Frontal cortex (tissue), 3 donors: ENCODE measurements at regions not wholly inside any gene's neighbourhood (a gene's known extent, or its start where the extent isn't known, plus 50 kb on each side); places are given as distances from the start of the nearest gene placed in this dataset.
"Not testable (repeated sequence)": the region's sequence is repeated elsewhere in the genome, so short reads cannot be mapped to it uniquely, and the experiment has no call there.

Experiments used
- DNase-seq, 2 donors: peaks; one replicate each; pipeline ENCODE4 v3.0.0; 2012; ENCODE audit warnings: low spot score in 2 of 2
- FAIRE-seq: peaks from 2 replicates; lab custom pipeline; 2012; peaks lifted over from hg19 to GRCh38; lab: Jason Lieb, UNC
- donor health status: control.
- donor health status: control.
- donor health status: control.

DNA sequence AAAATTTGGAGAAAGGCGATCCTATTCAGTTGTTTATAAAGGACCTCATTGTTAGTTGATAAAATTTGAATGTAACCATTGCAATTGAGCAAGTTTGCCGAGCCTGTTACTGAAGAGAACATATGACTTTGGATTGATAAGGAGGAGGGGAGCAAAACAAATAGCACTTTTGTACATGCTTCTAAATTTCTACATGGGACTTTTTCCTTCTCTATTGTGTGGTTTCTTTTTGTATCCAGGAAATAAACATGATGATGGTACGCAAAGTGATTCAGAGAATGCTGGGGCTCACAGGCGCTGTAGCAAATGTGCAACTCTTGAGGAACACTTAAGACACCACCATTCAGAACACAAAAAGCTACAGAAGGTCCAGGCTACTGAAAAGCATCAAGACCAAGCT lies 140.2 kb upstream of the PRSS12 start:
- DNase-seq, FAIRE-seq: not testable (repeated sequence)

- DNase-seq, FAIRE-seq: not testable (repeated sequence)
Measured at GRCh38 chr4:118494437-118494836, 141.6 kb upstream of the PRSS12 start.

- DNase-seq, FAIRE-seq: not testable (repeated sequence)
Measured at GRCh38 chr4:118502967-118503366, 150.2 kb upstream of the PRSS12 start.

DNA sequence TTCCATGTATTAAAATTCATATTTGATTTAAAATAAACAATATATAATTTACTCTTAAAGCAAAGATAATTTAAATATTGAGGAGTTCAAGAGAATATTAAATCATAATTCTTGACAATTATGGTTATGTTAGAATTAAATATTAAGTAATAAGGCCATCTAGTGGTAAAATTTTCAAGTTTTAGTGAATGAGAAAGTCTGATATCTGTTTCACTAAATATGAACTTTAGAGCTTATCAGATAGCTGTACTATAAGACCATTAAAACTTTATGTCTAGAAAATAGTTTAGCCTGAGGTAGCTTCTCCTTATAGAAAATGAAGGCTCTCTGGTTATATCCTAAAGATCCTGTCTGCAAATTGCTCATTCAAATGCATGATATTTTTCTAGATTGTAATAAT lies 152.1 kb upstream of the PRSS12 start:
- peak; percentile 87 for FAIRE-seq
- DNase-seq = not testable (repeated sequence)

- not testable (repeated sequence) for FAIRE-seq
Measured at GRCh38 chr4:118505491-118505890, 152.7 kb upstream of the PRSS12 start.

GRCh38 chr4:118512870-118513269 lies 160.1 kb upstream of the PRSS12 start:
- FAIRE-seq, DNase-seq: not testable (repeated sequence)

More at GRCh38 chr4:118505491-118505890, 152.7 kb upstream of the PRSS12 start:
- not testable (repeated sequence) for DNase-seq

GRCh38 chr4:118514332-118514731 lies 161.5 kb upstream of the PRSS12 start:
- FAIRE-seq, DNase-seq: not testable (repeated sequence)

- not testable (repeated sequence) for DNase-seq, FAIRE-seq
Measured at GRCh38 chr4:118516107-118516506, 163.3 kb upstream of the PRSS12 start.

DNA sequence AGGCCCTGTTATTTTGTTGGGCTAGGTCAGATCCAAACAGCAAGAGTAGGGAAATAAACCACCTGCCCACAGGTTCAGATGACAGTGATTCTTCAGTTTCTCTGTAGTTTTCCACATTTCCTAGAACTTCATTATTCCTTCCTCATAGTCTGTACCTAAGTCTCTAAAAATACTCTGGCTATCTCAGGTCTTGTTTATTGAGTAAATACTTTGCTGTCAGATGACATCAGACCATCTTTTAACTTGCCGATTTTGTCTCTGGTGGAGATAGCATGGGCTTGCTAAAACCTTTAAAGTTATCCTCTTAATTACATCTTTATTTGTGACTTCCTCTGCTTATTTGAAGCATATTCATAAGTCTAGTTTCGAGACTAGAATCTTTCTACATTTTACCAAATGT lies 155.1 kb upstream of the METTL14 start:
- FAIRE-seq, DNase-seq: not testable (repeated sequence)

DNA sequence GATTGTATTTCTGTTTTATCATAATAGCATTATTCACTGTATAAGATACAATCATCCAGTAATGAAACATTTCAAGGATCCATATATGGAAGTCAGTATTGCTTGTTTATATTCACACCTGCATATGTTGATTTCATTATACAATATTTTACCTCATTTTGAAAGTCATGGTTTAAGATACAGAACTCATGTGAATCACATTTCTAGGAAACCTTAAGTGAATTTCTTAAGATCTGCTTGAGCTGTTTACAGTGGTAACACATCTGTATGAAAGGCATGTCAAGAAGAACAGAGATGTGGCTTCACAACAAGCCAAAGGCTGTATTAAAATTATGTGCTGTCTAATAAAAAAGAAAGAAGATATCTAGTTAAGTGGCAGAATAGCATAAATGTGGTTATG lies 153.2 kb upstream of the METTL14 start:
- DNase-seq = not testable (repeated sequence)
- peak; percentile 28 for FAIRE-seq

DNA sequence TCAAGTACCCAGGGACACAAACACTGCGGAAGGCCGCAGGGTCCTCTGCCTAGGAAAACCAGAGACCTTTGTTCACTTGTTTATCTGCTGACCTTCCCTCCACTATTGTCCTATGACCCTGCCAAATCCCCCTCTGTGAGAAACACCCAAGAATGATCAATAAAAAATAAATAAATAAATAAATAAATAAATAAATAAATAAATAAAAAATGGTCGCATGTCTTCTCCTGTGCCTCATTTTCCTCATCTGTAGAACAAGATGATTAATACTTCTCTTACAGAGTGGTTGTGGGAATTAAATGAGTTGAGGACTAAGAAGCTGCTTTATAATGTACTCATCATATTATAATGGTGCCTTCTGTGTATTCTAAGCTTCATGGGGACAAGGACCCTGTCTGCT lies 149.4 kb upstream of the METTL14 start:
- FAIRE-seq, DNase-seq: not testable (repeated sequence)

DNA sequence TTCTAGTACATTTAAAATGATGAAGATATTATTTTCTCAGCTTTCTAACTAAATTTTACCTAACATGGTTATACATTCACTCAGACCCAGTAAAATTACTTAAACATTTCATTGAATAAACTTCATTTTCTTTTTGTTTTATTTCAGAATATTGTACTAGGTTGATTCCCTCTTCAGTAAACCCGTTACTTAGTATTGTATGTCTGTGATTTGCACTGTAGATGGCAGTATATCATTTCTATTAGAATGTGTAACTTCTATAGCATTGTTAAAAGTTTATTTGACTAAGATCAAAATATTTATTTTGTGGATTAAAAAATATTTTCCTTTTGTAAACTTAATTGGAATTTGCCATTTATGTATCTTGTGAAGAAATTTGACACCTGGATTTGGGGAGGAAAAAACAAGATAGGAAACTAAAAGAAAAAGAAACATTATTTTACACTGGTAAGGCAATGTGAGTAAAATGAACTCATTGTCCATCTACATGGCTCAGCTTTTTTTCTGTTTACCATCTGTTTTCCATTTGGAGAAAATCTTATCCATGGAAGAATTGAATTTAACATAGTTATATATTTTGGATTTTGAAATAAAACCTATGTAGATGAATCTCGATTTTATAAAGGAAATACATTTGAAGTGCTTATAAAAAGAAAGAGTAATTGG lies 145.6 kb upstream of the METTL14 start:
- peak; percentile 0 to 10 for DNase-seq
- peak; percentile 99 for FAIRE-seq

GRCh38 chr4:118556576-118556975 lies 128.6 kb upstream of the METTL14 start:
- not testable (repeated sequence) for FAIRE-seq

DNA sequence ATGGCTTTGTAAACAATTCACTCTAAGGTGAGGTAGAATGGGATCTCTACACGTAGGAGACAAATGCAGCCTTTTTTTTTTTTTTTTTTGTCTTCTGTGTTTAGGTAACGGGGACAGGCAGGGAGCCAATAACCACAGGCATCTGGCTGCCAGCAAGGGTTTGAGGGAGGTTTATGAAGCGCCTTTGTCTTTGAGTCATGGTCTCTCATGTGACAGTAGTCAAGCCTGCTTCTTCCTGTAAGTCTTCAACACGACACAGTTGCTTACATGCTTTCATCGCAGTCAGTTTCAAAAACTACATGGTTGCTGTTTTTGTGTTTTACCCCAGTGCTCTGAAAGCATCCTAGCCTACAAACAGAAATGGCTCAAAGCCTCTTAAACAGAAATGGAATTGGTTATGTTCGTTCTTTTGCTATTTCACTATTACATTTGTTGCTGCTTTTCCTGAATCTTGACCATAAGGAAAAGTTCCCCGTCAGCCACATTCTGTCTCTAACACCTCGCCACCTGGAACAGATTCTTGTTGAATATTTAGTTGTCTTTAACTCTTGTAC lies 127.8 kb upstream of the METTL14 start:
- no peak for FAIRE-seq
- DNase-seq = no peak

More at GRCh38 chr4:118556576-118556975, 128.6 kb upstream of the METTL14 start:
- not testable (repeated sequence) for DNase-seq

GRCh38 chr4:118558188-118558587 lies 127.0 kb upstream of the METTL14 start:
- FAIRE-seq = not testable (repeated sequence)

GRCh38 chr4:118561559-118561958 lies 123.6 kb upstream of the METTL14 start:
- DNase-seq, FAIRE-seq: not testable (repeated sequence)

More at GRCh38 chr4:118558188-118558587, 127.0 kb upstream of the METTL14 start:
- not testable (repeated sequence) for DNase-seq

DNA sequence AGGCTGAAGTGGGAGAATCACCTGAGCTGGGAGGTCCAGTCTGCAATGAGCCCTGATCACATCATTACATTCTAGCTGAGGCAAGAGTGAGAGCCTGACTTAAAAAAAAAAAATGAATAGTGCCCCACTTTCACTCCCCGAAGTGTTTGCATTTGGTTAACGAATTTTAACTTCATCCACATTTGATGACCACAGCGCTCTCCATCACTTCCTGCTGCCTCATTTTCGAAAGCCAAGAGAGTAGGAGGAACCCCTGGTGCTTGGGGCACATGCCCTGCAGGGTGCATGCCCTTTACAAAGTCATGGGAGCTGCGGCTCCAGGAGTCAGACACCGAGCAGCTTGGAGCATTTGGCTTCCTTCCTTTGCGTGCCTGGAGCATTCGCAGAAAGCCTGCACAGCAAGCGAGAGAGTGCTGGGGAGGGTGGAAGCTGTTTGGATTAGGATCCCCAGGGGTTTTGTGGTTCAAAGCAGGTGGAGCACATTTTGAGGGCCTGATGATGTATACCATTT lies 119.1 kb upstream of the METTL14 start:
- not testable (repeated sequence) for FAIRE-seq, DNase-seq

GRCh38 chr4:118572991-118573390 lies 112.2 kb upstream of the METTL14 start:
- not testable (repeated sequence) for DNase-seq, FAIRE-seq

DNA sequence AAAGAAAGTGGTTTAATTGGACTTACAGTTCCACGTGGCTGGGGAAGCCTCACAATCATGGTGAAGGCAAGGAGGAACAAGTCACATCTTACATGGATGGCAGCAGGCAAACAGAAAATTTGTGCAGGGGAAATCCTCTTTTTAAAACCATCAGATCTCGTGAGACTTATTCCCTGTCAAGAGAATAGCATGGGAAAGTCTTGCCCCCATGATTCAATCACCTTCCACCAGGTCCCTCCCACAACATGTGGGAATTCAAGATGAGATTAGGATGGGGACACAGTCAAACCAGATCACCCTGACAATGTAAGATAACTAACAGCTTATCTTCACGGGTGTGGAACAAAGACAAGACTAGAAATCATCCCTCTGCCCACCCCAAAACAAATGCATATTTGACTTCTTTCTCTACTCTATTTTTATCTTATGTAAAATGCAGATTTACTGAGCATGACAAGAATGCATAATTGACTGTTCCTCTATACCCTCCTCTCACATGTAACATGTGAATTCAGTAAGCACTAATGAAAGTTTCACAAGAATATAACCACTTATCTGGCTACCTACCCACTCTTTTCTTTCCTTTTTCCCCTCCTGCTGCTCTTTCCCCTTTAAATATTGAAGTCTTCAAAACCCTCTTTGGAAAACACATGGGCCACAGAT lies 110.8 kb upstream of the METTL14 start:
- not testable (repeated sequence) for FAIRE-seq

GRCh38 chr4:118575057-118575456 lies 110.1 kb upstream of the METTL14 start:
- not testable (repeated sequence) for DNase-seq, FAIRE-seq

More for the DNA sequence above, 110.8 kb upstream of the METTL14 start:
- DNase-seq = not testable (repeated sequence)
